ENCODE measurements at regions not wholly inside any gene's neighbourhood (a gene's known extent, or its start where the extent isn't known, plus 50 kb on each side); places are given as distances from the start of the nearest gene placed in this dataset.

- H3K27ac Mint-ChIP-seq (ENCODE audit: unreplicated experiment) = no peak overlapping the region
- TF ChIP-seq CTCF (IDR thresholded peaks at IDR 0.05; ENCODE audit: partially characterized antibody, unreplicated experiment) = no peak
- H3K4me1 Mint-ChIP-seq (ENCODE audit: low read depth, unreplicated experiment) = peaks cover 9% of the 10 kb centered on the region
- no peak for DNase-seq
- H3K27me3 Mint-ChIP-seq (ENCODE audit: unreplicated experiment) = no peaks in the 10 kb centered on the region
- no peaks in the 10 kb centered on the region for H3K36me3 Mint-ChIP-seq (ENCODE audit: unreplicated experiment)
- no peaks in the 10 kb centered on the region for H3K9me3 Mint-ChIP-seq (ENCODE audit: unreplicated experiment)
- H3K4me3 Mint-ChIP-seq (ENCODE audit: unreplicated experiment) = no peak overlapping the region
Measured at GRCh38 chr4:81896936-81897335, 425.2 kb upstream of the RASGEF1B start.

GRCh38 chr4:81891005-81891996 is 419.6 kb upstream of the RASGEF1B start:
- Mint-ChIP-seq H3K27me3 (ENCODE audit: unreplicated experiment) (no peaks in the 10 kb centered on the region), H3K27ac (ENCODE audit: unreplicated experiment) (no peak overlapping the region), H3K9me3 (ENCODE audit: unreplicated experiment) (no peaks in the 10 kb centered on the region), H3K4me3 (ENCODE audit: unreplicated experiment) (no peak overlapping the region), H3K4me1 (ENCODE audit: low read depth, unreplicated experiment) (peaks cover 2% of the 10 kb centered on the region), H3K36me3 (ENCODE audit: unreplicated experiment) (no peaks in the 10 kb centered on the region)
- TF ChIP-seq CTCF (IDR thresholded peaks at IDR 0.05; ENCODE audit: partially characterized antibody, unreplicated experiment) = no peak
- no peak for DNase-seq

GRCh38 chr4:81884986-81885385 is 413.3 kb upstream of the RASGEF1B start:
- TF ChIP-seq CTCF (IDR thresholded peaks at IDR 0.05; ENCODE audit: partially characterized antibody, unreplicated experiment) = no peak
- Mint-ChIP-seq H3K4me3 (ENCODE audit: unreplicated experiment) (no peak overlapping the region), H3K27ac (ENCODE audit: unreplicated experiment) (no peak overlapping the region), H3K36me3 (ENCODE audit: unreplicated experiment) (peaks cover 7% of the 10 kb centered on the region), H3K9me3 (ENCODE audit: unreplicated experiment) (peaks cover 5% of the 10 kb centered on the region), H3K4me1 (ENCODE audit: low read depth, unreplicated experiment) (no peaks in the 10 kb centered on the region), H3K27me3 (ENCODE audit: unreplicated experiment) (no peaks in the 10 kb centered on the region)
- no peak for DNase-seq

- no peak for DNase-seq
- TF ChIP-seq CTCF (IDR thresholded peaks at IDR 0.05; ENCODE audit: partially characterized antibody, unreplicated experiment) = no peak
- Mint-ChIP-seq H3K27me3 (ENCODE audit: unreplicated experiment) (no peaks in the 10 kb centered on the region), H3K9me3 (ENCODE audit: unreplicated experiment) (peaks cover 5% of the 10 kb centered on the region), H3K27ac (ENCODE audit: unreplicated experiment) (no peak overlapping the region), H3K36me3 (ENCODE audit: unreplicated experiment) (peaks cover 7% of the 10 kb centered on the region), H3K4me1 (ENCODE audit: low read depth, unreplicated experiment) (no peaks in the 10 kb centered on the region), H3K4me3 (ENCODE audit: unreplicated experiment) (no peak overlapping the region)
Measured at GRCh38 chr4:81883530-81884450, 412.1 kb upstream of the RASGEF1B start.
